T-cell (primary cell): ENCODE measurements at regions not wholly inside any gene's neighbourhood (a gene's known extent, or its start where the extent isn't known, plus 50 kb on each side); places are given as distances from the start of the nearest gene placed in this dataset.
"Not testable (repeated sequence)": the region's sequence is repeated elsewhere in the genome, so short reads cannot be mapped to it uniquely, and the experiment has no call there.

ENCODE experiments used
- ATAC-seq, 4 experiments: fragments of 200-7000 bp in 3 of 4; fragments of 150-1000 bp in 1 of 4; cut with Tn5 transposase; replicated peaks in 1 of 4; 1 replicate in 3 of 4; 2 replicates in 1 of 4; pipeline ENCODE4 v1.10.0; 2021; ENCODE audit warnings: moderate library complexity in 3 of 4, mild to moderate bottlenecking in 2 of 4, moderate number of reproducible peaks in 1 of 4
- CTCF ChIA-PET, 2 donors: fragments of 300-600 bp; sonication (Branson Sonifier 250); formaldehyde crosslinking; loops; one replicate each; lab custom pipeline; 2022; ENCODE audit warnings: antibody characterized with exemption in 2 of 2; lab: Charles Lee
- POLR2A ChIA-PET, 2 donors: fragments of 300-600 bp; sonication (Branson Sonifier 250); formaldehyde crosslinking; loops; one replicate each; lab custom pipeline; 2022; ENCODE audit warnings: antibody characterized with exemption in 2 of 2; lab: Charles Lee
- DNase-seq, 35 experiments: peaks; one replicate each; pipeline versions ENCODE4 v3.0.0 to v3.0.0-alpha.2; 2013 to 2023
- H3K27ac ChIP-seq: one replicate; pipeline ENCODE4 v1.5.1; 2013; ENCODE audit warnings: low read length
- H3K27me3 ChIP-seq, 2 experiments: replicated peaks in 1 of 2; 1 replicate in 1 of 2; 2 replicates in 1 of 2; pipeline versions ENCODE4 v1.6.1 to v1.7.0; 2013; ENCODE audit warnings: low read length in 1 of 2, mixed read lengths in 1 of 2; ENCODE audit not compliant: control insufficient read depth in 2 of 2, insufficient read depth in 2 of 2; ENCODE audit errors: extremely low read depth in 1 of 2
- H3K36me3 ChIP-seq, 2 donors: 1 replicate in 1 of 2; 2 replicates in 1 of 2; pipeline versions ENCODE4 v1.6.1 to v1.7.0; 2013; ENCODE audit warnings: low read length in 1 of 2; ENCODE audit not compliant: control insufficient read depth in 2 of 2, insufficient read depth in 1 of 2; ENCODE audit errors: extremely low read depth in 1 of 2
- H3K4me1 ChIP-seq, 2 experiments: 1 replicate in 1 of 2; 2 replicates in 1 of 2; pipeline versions ENCODE4 v1.6.1 to v1.7.0; 2013; ENCODE audit warnings: low read length in 2 of 2, mixed read lengths in 1 of 2; ENCODE audit not compliant: insufficient read depth in 2 of 2, control insufficient read depth in 1 of 2; ENCODE audit errors: extremely low read depth in 1 of 2
- H3K4me3 ChIP-seq, 2 donors: 1 replicate in 1 of 2; 2 replicates in 1 of 2; pipeline versions ENCODE4 v1.5.1 to v1.7.0; 2013; ENCODE audit warnings: mild to moderate bottlenecking in 2 of 2, low read length in 1 of 2, moderate library complexity in 1 of 2; ENCODE audit not compliant: control insufficient read depth in 1 of 2; ENCODE audit errors: extremely low read depth in 1 of 2
- H3K9me3 ChIP-seq: 2 replicates; pipeline ENCODE4 v1.7.0; 2013
- H3K27ac Mint-ChIP-seq, 2 donors: one replicate each; pipeline ENCODE4 v1.8.0; 2020 to 2021; ENCODE audit warnings: mild to moderate bottlenecking in 2 of 2, mixed read lengths in 2 of 2
- H3K27me3 Mint-ChIP-seq, 2 donors: one replicate each; pipeline ENCODE4 v1.8.0; 2021 to 2022; ENCODE audit warnings: mixed read lengths in 2 of 2
- H3K36me3 Mint-ChIP-seq: one replicate; pipeline ENCODE4 v1.8.0; 2021; ENCODE audit warnings: mixed read lengths
- H3K4me1 Mint-ChIP-seq, 3 donors: one replicate each; pipeline ENCODE4 v1.8.0; 2020 to 2022; ENCODE audit warnings: mixed read lengths in 3 of 3, mild to moderate bottlenecking in 1 of 3
- H3K4me3 Mint-ChIP-seq, 3 donors: one replicate each; pipeline ENCODE4 v1.8.0; 2020 to 2022; ENCODE audit warnings: mild to moderate bottlenecking in 3 of 3, mixed read lengths in 3 of 3, moderate library complexity in 3 of 3
- H3K9me3 Mint-ChIP-seq, 3 donors: one replicate each; pipeline ENCODE4 v1.8.0; 2020 to 2022; ENCODE audit warnings: mixed read lengths in 3 of 3
- WGBS: methylation state at CpG from one replicate; pipeline ENCODE4 v1.1.5; 2013; ENCODE audit warnings: missing lambda C conversion rate; ENCODE audit not compliant: insufficient coverage; 5-methylcytosine and 5-hydroxymethylcytosine counted together

DNA sequence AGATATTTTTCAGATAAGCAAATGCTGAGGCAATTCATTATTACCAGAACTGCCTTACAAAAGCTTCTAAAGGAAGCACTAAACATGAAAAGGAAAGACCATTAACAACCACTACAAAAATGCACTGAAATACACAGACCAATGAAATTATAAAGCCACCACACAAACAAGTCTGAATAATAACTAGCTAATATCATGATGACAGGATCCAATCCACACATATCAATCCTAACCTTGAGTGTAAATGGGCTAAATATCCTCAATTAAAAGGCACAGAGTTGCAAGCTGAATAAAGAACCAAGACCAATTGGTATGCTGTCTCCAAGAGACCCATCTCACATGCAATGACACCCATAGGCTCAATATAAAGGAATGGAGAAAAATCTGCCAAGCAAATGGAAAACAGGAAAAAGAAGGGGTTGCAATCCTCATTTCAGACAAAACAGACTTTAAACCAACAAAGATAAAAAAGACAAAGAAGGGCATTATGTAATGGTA is 58.0 kb upstream of the PHIP start:
- peaks cover 2% of the 10 kb centered on the region for H3K9me3 ChIP-seq
- Mint-ChIP-seq H3K4me3 (no peak overlapping the region), H3K9me3 (peaks cover 14 to 28% (median 17%) of the 10 kb centered on the region in 3 donors), H3K27ac (no peak overlapping the region), H3K27me3 (peaks cover 28 to 36% of the 10 kb centered on the region in 2 donors), H3K4me1 (no peaks in the 10 kb centered on the region), H3K36me3 (peaks cover 12% of the 10 kb centered on the region)
- peaks cover 0 to 10% of the 10 kb centered on the region in 2 experiments for H3K27me3 ChIP-seq
- H3K27ac ChIP-seq = no peak overlapping the region
- H3K36me3 ChIP-seq = no peaks in the 10 kb centered on the region
- H3K4me3 ChIP-seq = no peak overlapping the region
- no peak for DNase-seq
- no peak for ATAC-seq
- ChIA-PET POLR2A (no interaction called here), CTCF (no interaction called here)
- no peaks in the 10 kb centered on the region for H3K4me1 ChIP-seq

DNA sequence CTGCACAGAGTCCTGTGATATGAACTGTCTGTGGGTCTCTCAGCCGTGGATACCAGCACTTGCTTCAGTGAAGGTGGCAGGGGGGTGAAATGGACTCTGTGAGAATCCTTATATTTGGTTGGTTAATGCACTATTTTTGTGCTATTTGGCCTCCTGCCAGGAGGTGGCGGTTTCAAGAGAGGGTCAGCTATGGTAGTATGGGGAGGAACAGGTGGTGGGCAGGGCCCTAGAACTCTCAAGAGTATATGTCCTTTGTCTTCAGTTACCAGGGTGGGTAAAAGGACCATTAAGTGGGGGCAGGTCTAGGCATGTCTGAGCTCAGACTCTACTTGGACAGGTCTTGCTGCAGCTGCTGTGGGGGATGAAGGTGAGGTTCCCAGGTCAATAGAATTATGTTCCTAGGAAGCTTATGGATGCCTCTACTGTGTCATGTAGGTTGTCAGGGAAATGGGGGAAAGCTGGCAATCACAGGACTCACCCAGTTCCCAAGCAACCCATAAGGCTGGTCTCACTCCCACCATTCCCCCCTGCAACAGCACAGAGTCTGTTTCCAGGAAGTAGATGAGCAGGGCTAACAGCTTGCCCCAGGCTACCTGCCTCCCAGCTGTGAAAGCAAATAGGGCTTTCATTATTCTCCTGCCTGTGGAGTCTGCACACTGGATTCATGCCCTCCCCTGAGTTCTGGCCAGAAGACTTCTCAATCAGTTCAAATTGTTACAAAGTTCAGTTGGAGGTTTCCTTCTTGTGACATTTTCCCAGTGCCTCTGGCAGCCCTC is 56.8 kb upstream of the PHIP start:
- H3K36me3 ChIP-seq = no peaks in the 10 kb centered on the region
- CTCF ChIA-PET = no interaction called here
- no peak for ATAC-seq
- peaks cover 14 to 28% (median 17%) of the 10 kb centered on the region in 3 donors for H3K9me3 Mint-ChIP-seq
- H3K4me3 Mint-ChIP-seq = no peak overlapping the region
- peaks cover 2% of the 10 kb centered on the region for H3K9me3 ChIP-seq
- no peak for DNase-seq
- POLR2A ChIA-PET = no interaction called here
- no peak overlapping the region for H3K27ac Mint-ChIP-seq
- no peak overlapping the region for H3K4me3 ChIP-seq
- H3K4me1 ChIP-seq = no peaks in the 10 kb centered on the region
- 86% methylated on average over 1 of the region's 2 CpGs for WGBS
- no peak overlapping the region for H3K27ac ChIP-seq
- H3K36me3 Mint-ChIP-seq = peaks cover 12% of the 10 kb centered on the region
- peaks cover 0 to 10% of the 10 kb centered on the region in 2 experiments for H3K27me3 ChIP-seq
- peaks cover 28 to 39% of the 10 kb centered on the region in 2 donors for H3K27me3 Mint-ChIP-seq
- H3K4me1 Mint-ChIP-seq = no peaks in the 10 kb centered on the region

DNA sequence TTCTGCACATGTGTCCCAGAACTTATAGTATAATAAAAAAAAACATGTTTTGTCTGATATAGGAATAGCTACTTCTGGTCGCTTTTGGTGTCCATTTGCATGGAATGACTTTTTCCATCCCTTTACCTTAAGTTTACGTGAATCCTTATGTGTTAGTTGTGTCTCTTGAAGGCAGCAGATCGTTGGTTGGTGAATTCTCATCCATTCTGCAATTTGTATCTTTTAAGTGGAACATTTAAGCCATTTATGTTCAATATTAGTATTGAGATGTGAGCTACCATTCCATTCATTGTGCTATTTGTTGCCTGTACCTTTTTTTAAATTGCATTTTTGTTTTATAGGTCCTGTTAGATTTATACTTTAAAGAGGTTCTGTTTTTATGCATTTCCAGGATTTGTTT is 55.1 kb upstream of the PHIP start:
- H3K9me3 Mint-ChIP-seq = peaks cover 14 to 28% (median 17%) of the 10 kb centered on the region in 3 donors

DNA sequence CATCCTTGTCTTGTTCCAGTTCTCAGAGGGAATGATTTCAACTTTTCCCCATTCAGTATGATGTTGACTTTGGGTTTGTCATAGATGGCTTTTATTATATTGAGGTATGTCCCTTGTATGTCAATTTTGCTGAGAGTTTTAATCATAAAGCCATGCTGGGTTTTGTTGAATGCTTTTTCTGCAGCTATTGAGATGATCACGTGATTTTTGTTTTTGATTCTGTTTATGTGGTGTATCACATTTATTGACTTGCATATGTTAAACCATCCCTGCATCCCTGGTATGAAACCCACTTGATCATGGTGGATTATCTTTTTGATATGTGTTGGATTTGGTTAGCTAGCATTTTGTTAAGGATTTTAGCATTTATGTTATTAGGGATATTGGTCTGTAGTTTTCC is 53.2 kb upstream of the PHIP start:
- no CpG with 5 or more reads among the region's 1 CpG for WGBS
- H3K4me1 Mint-ChIP-seq, H3K4me3 Mint-ChIP-seq, H3K4me1 ChIP-seq, H3K36me3 Mint-ChIP-seq, H3K36me3 ChIP-seq, CTCF ChIA-PET, H3K9me3 ChIP-seq, H3K4me3 ChIP-seq, DNase-seq, H3K27ac ChIP-seq, H3K27ac Mint-ChIP-seq, POLR2A ChIA-PET, ATAC-seq: not testable (repeated sequence)
- peaks cover 24 to 25% of the 10 kb centered on the region in 2 donors for H3K27me3 Mint-ChIP-seq
- peaks cover 0 to 10% of the 10 kb centered on the region in 2 experiments for H3K27me3 ChIP-seq
- H3K9me3 Mint-ChIP-seq = peaks cover 7 to 20% (median 10%) of the 10 kb centered on the region in 3 donors

More for the DNA sequence above, 55.1 kb upstream of the PHIP start:
- no peak overlapping the region for H3K27ac ChIP-seq
- DNase-seq (no peak), ATAC-seq (no peak)
- Mint-ChIP-seq H3K36me3 (peaks cover 12% of the 10 kb centered on the region), H3K4me3 (no peak overlapping the region), H3K4me1 (no peaks in the 10 kb centered on the region), H3K27ac (no peak overlapping the region), H3K27me3 (peaks cover 28 to 39% of the 10 kb centered on the region in 2 donors)
- H3K36me3 ChIP-seq = no peaks in the 10 kb centered on the region
- 80% methylated on average over 1 of the region's 3 CpGs for WGBS
- peaks cover 2% of the 10 kb centered on the region for H3K9me3 ChIP-seq
- POLR2A ChIA-PET = no interaction called here
- H3K27me3 ChIP-seq = peaks cover 0 to 10% of the 10 kb centered on the region in 2 experiments
- no peaks in the 10 kb centered on the region for H3K4me1 ChIP-seq
- H3K4me3 ChIP-seq = no peak overlapping the region
- CTCF ChIA-PET = no interaction called here
